ENCODE measurements at regions not wholly inside any gene's neighbourhood (a gene's known extent, or its start where the extent isn't known, plus 50 kb on each side); places are given as distances from the start of the nearest gene placed in this dataset.

DNA sequence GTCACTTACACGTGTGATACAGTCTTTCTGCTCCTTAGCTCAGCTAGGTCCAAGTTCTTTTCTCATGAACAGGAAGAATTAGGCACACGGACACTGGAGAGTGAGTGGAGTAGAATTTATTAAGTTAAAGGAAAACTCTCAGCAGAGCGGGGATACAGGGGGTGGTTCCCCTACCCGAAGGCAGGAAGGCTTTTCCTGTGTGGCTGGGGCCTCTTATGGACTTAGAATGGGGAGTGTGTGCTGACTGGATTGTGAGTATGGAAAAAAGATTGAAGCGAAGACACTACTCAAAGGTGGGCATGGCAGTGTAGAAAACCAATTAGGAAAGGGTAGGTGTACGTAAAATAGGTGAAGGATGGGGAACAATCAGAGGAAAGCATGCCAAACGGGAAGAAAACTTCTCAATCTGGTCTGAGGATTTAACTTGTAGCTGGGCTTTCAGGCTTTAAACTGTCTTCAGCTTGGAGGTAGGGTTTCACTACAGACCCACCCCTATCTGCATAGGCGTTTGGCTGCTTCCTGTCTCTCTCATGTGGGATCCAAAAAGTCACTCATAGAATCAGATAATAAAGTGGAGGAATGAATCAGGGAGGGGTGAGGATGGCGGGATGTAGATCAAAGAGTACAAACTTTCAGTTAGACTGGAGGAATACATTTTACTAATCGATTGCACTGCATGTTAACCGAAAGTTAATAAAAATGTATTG is 104.2 kb downstream of the ANKRD7 start:
- no peak for DNase-seq (ENCODE audit: extremely low read depth, insufficient read length)
- no peaks in the 10 kb centered on the region for H3K36me3 ChIP-seq (ENCODE audit: control insufficient read depth, insufficient read depth, low read length)
- H3K4me3 ChIP-seq (replicated peaks; ENCODE audit: low read depth, low read length): no peak overlapping the region
- no peaks in the 10 kb centered on the region; the same call in 1 of the 2 replicates for H3K27me3 ChIP-seq (replicated peaks; ENCODE audit: control insufficient read depth, insufficient read depth, low read length)
- TF ChIP-seq, protein P1, sequence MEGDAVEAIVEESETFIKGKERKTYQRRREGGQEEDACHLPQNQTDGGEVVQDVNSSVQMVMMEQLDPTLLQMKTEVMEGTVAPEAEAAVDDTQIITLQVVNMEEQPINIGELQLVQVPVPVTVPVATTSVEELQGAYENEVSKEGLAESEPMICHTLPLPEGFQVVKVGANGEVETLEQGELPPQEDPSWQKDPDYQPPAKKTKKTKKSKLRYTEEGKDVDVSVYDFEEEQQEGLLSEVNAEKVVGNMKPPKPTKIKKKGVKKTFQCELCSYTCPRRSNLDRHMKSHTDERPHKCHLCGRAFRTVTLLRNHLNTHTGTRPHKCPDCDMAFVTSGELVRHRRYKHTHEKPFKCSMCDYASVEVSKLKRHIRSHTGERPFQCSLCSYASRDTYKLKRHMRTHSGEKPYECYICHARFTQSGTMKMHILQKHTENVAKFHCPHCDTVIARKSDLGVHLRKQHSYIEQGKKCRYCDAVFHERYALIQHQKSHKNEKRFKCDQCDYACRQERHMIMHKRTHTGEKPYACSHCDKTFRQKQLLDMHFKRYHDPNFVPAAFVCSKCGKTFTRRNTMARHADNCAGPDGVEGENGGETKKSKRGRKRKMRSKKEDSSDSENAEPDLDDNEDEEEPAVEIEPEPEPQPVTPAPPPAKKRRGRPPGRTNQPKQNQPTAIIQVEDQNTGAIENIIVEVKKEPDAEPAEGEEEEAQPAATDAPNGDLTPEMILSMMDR (IDR thresholded peaks at IDR 0.05; ENCODE audit: insufficient read depth, low read length, poor library complexity, severe bottlenecking): no peak

DNA sequence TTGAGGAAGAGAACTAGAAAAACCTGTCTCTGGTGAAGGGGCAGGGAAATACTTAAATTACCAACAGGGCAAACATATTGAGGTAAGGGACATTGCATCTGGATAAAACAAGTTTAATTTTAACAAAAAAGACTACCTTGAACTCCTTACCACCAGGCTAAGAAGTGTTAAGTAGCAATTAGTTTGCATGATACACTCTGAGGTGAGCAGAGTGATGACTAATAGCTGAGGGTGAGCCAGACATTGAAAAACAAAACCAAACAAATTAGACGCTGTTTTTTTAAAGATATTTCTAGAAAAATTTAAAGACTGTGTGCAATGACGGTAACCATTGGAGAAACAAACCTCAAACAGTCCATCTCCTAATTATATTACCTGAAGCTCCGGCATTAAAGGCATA is 105.9 kb downstream of the ANKRD7 start:
- H3K27me3 ChIP-seq (replicated peaks; ENCODE audit: control insufficient read depth, insufficient read depth, low read length): no peaks in the 10 kb centered on the region
- DNase-seq (ENCODE audit: extremely low read depth, insufficient read length): no peak
- H3K36me3 ChIP-seq (ENCODE audit: control insufficient read depth, insufficient read depth, low read length): no peaks in the 10 kb centered on the region
- H3K4me3 ChIP-seq (replicated peaks; ENCODE audit: low read depth, low read length): no peak overlapping the region
- TF ChIP-seq, protein P1 (IDR thresholded peaks at IDR 0.05; ENCODE audit: insufficient read depth, low read length, poor library complexity, severe bottlenecking): no peak

DNA sequence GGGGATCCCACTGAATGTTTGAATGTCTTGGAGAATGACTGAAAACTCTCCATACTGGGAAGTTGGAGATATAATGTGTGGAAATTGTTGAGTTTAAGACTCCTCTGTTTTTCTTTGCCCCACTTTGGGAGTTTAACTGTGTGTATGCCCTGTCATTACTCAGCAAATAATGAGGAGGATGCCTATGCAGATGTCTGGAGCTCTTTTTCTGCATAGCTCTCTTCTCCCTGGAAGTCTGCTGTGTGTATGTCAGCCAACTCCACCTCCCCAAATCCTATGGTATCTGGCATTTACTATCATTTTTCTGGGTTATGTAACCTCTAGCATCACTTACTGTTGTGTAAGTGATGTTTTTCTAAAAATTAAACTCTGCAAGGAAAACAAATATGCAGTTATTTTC is 122.2 kb downstream of the ANKRD7 start:
- Histone ChIP-seq H3K4me3 (replicated peaks; ENCODE audit: low read depth, low read length) (no peak overlapping the region), H3K36me3 (ENCODE audit: control insufficient read depth, insufficient read depth, low read length) (no peaks in the 10 kb centered on the region), H3K27me3 (replicated peaks; ENCODE audit: control insufficient read depth, insufficient read depth, low read length) (no peaks in the 10 kb centered on the region)
- TF ChIP-seq, protein P1 (IDR thresholded peaks at IDR 0.05; ENCODE audit: insufficient read depth, low read length, poor library complexity, severe bottlenecking): no peak
- no peak for DNase-seq (ENCODE audit: extremely low read depth, insufficient read length)

DNA sequence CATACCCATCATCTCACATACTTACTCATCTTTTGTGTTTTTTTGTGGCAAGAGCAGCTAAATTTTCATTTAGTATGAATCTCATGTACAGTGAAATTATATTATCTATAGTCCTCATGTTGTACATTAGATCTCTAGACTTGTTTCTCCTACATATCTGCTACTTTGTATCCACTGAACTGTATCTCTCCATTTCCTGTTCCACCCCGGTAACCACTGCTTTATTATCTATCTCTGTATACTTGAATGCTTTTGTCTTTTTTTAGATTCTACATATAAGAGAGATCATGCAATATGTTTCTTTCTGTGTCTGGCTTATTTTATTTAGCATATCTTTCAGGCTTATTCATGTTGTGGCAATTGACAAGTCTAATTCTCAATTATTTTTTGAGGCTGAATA is 125.1 kb downstream of the ANKRD7 start:
- Histone ChIP-seq H3K27me3 (replicated peaks; ENCODE audit: control insufficient read depth, insufficient read depth, low read length) (no peaks in the 10 kb centered on the region), H3K36me3 (ENCODE audit: control insufficient read depth, insufficient read depth, low read length) (no peaks in the 10 kb centered on the region), H3K4me3 (replicated peaks; ENCODE audit: low read depth, low read length) (no peak overlapping the region)
- DNase-seq (ENCODE audit: extremely low read depth, insufficient read length): no peak
- TF ChIP-seq, protein P1 (IDR thresholded peaks at IDR 0.05; ENCODE audit: insufficient read depth, low read length, poor library complexity, severe bottlenecking): no peak

DNA sequence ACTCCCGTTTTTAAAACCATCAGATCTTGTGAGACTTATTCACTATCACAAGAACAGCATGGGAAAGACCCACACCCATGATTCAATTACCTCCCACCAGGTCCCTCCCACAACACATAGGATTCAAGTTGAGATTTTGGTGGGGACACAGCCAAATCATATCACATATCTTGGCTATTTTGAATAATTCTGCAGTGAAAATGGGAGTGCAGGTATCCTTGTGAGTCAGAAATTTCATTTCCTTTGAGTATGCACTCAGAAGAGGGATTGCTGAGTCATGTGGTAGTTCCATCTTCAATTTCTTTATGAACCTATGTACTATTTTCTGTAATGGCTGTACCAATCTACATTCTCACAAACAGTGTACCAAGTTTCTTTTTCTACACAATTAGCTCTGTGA is 125.8 kb downstream of the ANKRD7 start:
- Histone ChIP-seq H3K36me3 (ENCODE audit: control insufficient read depth, insufficient read depth, low read length) (no peaks in the 10 kb centered on the region), H3K27me3 (replicated peaks; ENCODE audit: control insufficient read depth, insufficient read depth, low read length) (no peaks in the 10 kb centered on the region), H3K4me3 (replicated peaks; ENCODE audit: low read depth, low read length) (no peak overlapping the region)
- DNase-seq (ENCODE audit: extremely low read depth, insufficient read length): no peak
- TF ChIP-seq, protein P1 (IDR thresholded peaks at IDR 0.05; ENCODE audit: insufficient read depth, low read length, poor library complexity, severe bottlenecking): no peak
